RWPE1 (cell line): ENCODE measurements at regions not wholly inside any gene's neighbourhood (a gene's known extent, or its start where the extent isn't known, plus 50 kb on each side); places are given as distances from the start of the nearest gene placed in this dataset.
"Not testable (repeated sequence)": the region's sequence is repeated elsewhere in the genome, so short reads cannot be mapped to it uniquely, and the experiment has no call there.

ENCODE experiments used
- CTCF ChIA-PET: fragments of 350-600 bp; sonication (Branson Sonifier 250); formaldehyde crosslinking; extraction: SDS; loops from one replicate; lab custom pipeline; 2021; lab: Yijun Ruan, JAX
- POLR2A ChIA-PET: fragments of 400-600 bp; formaldehyde crosslinking; extraction: SDS; loops from one replicate; lab custom pipeline; 2020; ENCODE audit warnings: antibody characterized with exemption; ENCODE audit not compliant: low non-redundant PET; lab: Yijun Ruan, JAX
- DNase-seq: peaks from one replicate; pipeline ENCODE4 v3.0.0; 2012; ENCODE audit warnings: low spot score
- H3K27ac ChIP-seq: fragments of 450-650 bp; 2 replicates; pipeline ENCODE4 v1.5.1; 2017
- TF ChIP-seq, protein P1 (sequence below): fragments of 450-650 bp; conservative IDR thresholded peaks from 2 replicates; pipeline ENCODE4 v1.5.1; 2017; ENCODE audit warnings: low read depth, mild to moderate bottlenecking

DNA sequence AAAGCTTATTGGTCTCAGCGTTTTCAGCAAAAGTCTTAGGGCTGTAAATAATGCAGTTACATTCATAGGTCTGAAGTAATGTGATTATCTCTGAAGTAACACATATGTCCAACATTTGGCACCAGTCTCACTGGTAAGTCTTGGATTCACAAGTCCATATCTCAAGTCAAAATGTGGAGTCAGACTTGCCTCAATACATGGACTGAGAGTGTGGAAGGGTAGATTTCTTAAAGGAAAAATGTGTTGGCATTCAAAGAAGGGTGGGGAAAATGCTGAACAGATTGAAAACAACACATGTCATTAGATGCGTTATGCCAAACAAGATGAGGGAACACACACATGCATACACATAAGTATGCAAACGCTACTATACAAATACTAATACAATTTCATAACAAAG, 989.0 kb upstream of the MANEA start:
- POLR2A ChIA-PET: no interaction called here
- no peak for DNase-seq
- CTCF ChIA-PET: no interaction called here
- TF ChIP-seq, protein P1, sequence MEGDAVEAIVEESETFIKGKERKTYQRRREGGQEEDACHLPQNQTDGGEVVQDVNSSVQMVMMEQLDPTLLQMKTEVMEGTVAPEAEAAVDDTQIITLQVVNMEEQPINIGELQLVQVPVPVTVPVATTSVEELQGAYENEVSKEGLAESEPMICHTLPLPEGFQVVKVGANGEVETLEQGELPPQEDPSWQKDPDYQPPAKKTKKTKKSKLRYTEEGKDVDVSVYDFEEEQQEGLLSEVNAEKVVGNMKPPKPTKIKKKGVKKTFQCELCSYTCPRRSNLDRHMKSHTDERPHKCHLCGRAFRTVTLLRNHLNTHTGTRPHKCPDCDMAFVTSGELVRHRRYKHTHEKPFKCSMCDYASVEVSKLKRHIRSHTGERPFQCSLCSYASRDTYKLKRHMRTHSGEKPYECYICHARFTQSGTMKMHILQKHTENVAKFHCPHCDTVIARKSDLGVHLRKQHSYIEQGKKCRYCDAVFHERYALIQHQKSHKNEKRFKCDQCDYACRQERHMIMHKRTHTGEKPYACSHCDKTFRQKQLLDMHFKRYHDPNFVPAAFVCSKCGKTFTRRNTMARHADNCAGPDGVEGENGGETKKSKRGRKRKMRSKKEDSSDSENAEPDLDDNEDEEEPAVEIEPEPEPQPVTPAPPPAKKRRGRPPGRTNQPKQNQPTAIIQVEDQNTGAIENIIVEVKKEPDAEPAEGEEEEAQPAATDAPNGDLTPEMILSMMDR: no peak
- no peak overlapping the region for H3K27ac ChIP-seq

DNA sequence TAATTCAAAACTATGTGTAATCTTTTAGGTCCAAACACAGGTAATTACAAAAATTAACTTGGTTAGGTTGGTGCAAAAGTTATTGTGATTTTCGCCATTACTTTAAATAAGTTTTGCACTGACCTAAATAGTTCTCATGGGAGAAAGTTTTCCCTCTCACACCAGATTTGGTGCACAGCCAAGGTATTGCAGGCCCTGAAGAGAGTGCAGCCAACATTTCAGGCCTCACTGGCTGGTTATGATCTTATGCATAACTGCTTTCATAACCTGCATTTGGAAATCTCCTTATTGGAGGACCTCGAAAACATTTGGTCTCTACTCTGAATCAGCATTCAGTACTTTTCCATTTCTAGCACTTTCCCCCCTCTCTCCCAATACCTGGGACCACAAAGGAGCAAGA, 993.1 kb upstream of the MANEA start:
- DNase-seq: no peak
- TF ChIP-seq, protein P1: no peak
- no peak overlapping the region for H3K27ac ChIP-seq
- CTCF ChIA-PET: no interaction called here
- POLR2A ChIA-PET: no interaction called here

DNA sequence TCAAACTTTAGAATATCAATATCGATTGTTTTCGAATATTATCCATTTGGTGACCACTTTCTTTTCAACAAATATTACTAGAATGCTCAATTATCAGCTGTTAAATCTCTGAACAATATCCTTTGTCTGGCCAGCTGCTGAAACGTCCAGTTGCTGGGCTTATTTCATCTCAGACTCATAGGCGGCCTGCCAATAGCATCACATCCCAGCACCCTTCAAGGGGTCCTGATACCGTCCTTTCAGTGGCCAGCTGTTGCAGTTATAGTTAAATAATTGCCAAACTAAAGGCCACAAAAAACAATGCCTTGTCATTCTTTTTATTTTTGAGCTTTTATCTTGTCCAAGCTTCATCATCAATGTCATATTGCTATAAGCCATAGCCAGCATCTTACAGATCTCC, 1006.8 kb upstream of the MANEA start:
- ChIA-PET POLR2A (no interaction called here), CTCF (interaction anchor here (0.6 to 0.7 kb wide), 2 partner anchors 20 to 310 kb away, joined by 3 read pairs; no protein-coding TSS in a partner anchor)
- DNase-seq: no peak
- no peak overlapping the region for H3K27ac ChIP-seq
- TF ChIP-seq, protein P1: no peak

DNA sequence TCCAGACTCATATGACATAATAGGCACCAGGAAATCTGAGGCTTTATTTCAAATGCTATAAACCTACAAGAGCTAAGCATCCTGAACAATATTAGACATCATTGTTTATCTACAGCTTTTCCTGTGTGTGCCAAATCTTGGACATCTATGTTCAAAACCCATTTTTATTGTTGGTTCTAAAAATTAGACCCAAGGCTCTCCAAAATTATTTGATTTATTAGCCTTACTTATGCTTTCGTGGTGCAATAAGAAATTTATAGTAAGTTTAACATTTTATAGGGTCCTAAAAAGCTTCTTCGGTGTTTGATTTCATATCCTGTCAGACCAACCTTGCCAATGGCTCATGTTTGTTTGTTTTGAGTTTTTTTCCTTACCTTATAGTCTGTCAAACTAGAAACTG, 1014.5 kb upstream of the MANEA start:
- ChIA-PET CTCF (no interaction called here), POLR2A (no interaction called here)
- TF ChIP-seq, protein P1: no peak
- H3K27ac ChIP-seq: no peak overlapping the region
- no peak for DNase-seq

DNA sequence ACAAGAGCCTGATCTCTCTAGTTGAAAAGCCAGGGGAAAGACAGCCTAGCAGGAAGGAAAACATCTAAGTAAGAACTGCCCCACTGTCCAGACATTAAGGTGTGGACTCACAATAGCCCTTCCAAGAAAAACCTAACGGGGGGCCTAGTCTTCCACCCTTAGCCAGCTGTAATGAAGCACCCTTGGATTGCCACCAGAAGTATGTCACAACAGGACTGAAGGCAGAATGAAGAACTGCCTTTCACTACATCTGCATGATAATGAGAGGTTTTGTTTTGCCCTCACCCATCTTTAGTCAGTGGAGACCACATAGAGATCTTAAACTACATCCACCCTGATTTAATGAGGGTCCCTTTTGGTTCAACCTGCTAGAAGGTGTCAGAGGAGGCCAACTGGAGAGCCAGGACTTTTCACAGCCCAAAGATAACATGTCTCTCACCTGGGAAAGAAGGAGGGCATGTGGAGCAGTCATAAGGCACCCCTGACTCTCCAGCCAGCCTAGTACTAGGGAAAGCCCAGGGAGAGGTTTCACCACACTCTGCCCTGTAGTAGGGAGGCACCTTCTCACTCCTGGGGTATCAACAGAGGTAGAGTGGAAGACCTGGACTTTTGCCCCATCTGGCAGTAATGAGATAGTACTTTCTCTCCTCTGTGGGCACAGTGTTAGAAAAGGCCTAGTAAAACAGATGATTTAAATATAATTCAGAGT, 1017.4 kb upstream of the MANEA start:
- CTCF ChIA-PET: no interaction called here

DNA sequence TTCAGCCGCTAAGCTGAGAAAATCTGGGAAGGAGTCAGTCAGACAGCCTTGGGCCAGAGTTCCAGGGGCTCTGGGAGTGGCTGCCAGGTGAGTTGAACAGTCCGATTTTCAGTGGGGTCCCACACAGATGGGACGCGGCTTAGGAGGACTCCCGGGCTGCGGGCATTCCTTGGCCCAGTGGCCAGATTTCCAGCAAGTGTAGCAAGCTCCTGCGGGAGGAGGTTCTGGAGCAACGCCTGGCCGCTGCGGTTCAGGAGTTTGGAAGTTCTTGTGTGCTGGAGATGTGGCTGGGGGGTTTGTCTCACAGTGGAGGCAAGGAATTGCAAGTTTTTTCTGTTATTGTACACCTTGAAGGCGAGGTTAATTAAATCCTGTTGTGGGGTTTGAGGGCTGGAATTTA, 1020.1 kb upstream of the MANEA start:
- CTCF ChIA-PET, POLR2A ChIA-PET, DNase-seq, H3K27ac ChIP-seq: not testable (repeated sequence)

More for the DNA sequence above, 1017.4 kb upstream of the MANEA start:
- no peak for DNase-seq
- TF ChIP-seq, protein P1: no peak
- POLR2A ChIA-PET: no interaction called here
- no peak overlapping the region for H3K27ac ChIP-seq

DNA sequence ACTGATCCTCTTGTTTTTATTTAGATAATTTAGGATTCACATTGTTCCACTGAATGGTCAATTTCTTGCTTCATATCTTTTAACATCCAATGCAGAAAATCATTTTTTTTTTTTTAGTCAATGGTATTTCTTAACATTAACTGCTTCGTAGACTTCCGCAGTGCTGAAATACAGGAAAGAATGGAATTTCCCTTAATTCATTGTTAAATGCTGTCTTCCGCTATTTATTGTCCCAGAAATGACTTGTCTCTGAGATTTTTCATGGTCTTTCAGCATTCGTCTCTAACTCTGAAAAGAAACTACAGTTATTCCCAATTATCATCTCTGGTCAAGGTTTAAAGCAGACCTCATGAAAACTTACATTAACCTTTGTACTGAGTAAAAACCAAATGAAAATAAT, 1029.1 kb upstream of the MANEA start:
- TF ChIP-seq, protein P1: no peak
- ChIA-PET POLR2A (no interaction called here), CTCF (no interaction called here)
- H3K27ac ChIP-seq: no peak overlapping the region
- DNase-seq: no peak
